Esophagus squamous epithelium (tissue), 5 donors: ENCODE measurements at regions not wholly inside any gene's neighbourhood (a gene's known extent, or its start where the extent isn't known, plus 50 kb on each side); places are given as distances from the start of the nearest gene placed in this dataset.

Experiments
- DNase-seq: peaks from one replicate; lab custom pipeline; 2025; lab: John Stamatoyannopoulos, UW
- H3K27ac ChIP-seq, 4 donors: fragments of 200-600 bp; sonication (generic); one replicate each; pipeline ENCODE4 v1.5.1; 2016 to 2019; ENCODE audit warnings: mild to moderate bottlenecking in 1 of 4
- H3K27me3 ChIP-seq, 4 donors: fragments of 200-600 bp; sonication (generic); 1 replicate in 3 of 4; 2 replicates in 1 of 4; pipeline versions ENCODE4 v1.5.1 to v1.6.0; 2017 to 2021; ENCODE audit warnings: antibody characterized with exemption in 1 of 4
- H3K36me3 ChIP-seq, 3 donors: fragments of 200-600 bp; sonication (generic); one replicate each; pipeline ENCODE4 v1.5.1; 2016 to 2019
- H3K4me1 ChIP-seq, 3 donors: fragments of 200-600 bp; sonication (generic); one replicate each; pipeline ENCODE4 v1.5.1; 2017 to 2019
- H3K4me3 ChIP-seq, 4 donors: fragments of 200-600 bp; sonication (generic); 1 replicate in 3 of 4; 2 replicates in 1 of 4; pipeline ENCODE4 v1.5.1; 2016 to 2019; ENCODE audit warnings: mild to moderate bottlenecking in 2 of 4, moderate library complexity in 1 of 4
- H3K9me3 ChIP-seq, 3 donors: fragments of 200-600 bp; sonication (generic); one replicate each; pipeline ENCODE4 v1.5.1; 2016 to 2019
- CTCF ChIP-seq, 6 experiments: fragments of 450-650 bp in 4 of 6; fragments of 200-600 bp in 2 of 6; sonication (generic) in 2 of 6; IDR thresholded peaks; one replicate each; pipeline ENCODE4 v1.5.1; 2016 to 2019; ENCODE audit warnings: antibody characterized with exemption in 6 of 6, mild to moderate bottlenecking in 4 of 6, moderate library complexity in 4 of 6
- POLR2A ChIP-seq, 4 donors: fragments of 450-650 bp; IDR thresholded peaks; one replicate each; pipeline ENCODE4 v1.6.1; 2017; ENCODE audit warnings: antibody characterized with exemption in 4 of 4, mild to moderate bottlenecking in 4 of 4, moderate library complexity in 3 of 4
- WGBS, 2 donors: methylation state at CpG; one replicate each; pipeline ENCODE4 v1.1.5; 2018; 5-methylcytosine and 5-hydroxymethylcytosine counted together
- intact Hi-C: fragments of 100-400 bp; cut with DNase I; formaldehyde crosslinking; loops from one replicate; pipeline ENCODE4 v1.15.0; 2022
- donor health status: DM: yes; HTN: yes; CAD: no.

GRCh38 chr4:155610143-155610542, 56.5 kb upstream of the GUCY1A1 start:
- no peak for DNase-seq
- no peak for TF ChIP-seq CTCF (IDR thresholded peaks at IDR 0.05)
- no peak for TF ChIP-seq POLR2A (IDR thresholded peaks at IDR 0.05)

GRCh38 chr4:155609455-155610059, 57.1 kb upstream of the GUCY1A1 start:
- DNase-seq, result no peak
- intact Hi-C loops, result no loop called here
- Histone ChIP-seq H3K36me3 (no peaks in the 10 kb centered on the region), H3K27me3 (no peaks in the 10 kb centered on the region), H3K27ac (no peak overlapping the region), H3K4me3 (no peak overlapping the region), H3K4me1 (peaks cover 0 to 16% (median 0%) of the 10 kb centered on the region in 3 donors), H3K9me3 (no peaks in the 10 kb centered on the region)
- no peak for TF ChIP-seq POLR2A (IDR thresholded peaks at IDR 0.05)
- no peak for TF ChIP-seq CTCF (IDR thresholded peaks at IDR 0.05)
- WGBS, 2 donors, result 83 to 89% methylated on average over 1 of the region's 1 CpG

More at GRCh38 chr4:155610143-155610542, 56.5 kb upstream of the GUCY1A1 start:
- Histone ChIP-seq H3K27ac (no peak overlapping the region), H3K36me3 (no peaks in the 10 kb centered on the region), H3K27me3 (no peaks in the 10 kb centered on the region), H3K4me3 (no peak overlapping the region), H3K4me1 (peaks cover 0 to 16% (median 0%) of the 10 kb centered on the region in 3 donors), H3K9me3 (no peaks in the 10 kb centered on the region)
- intact Hi-C loops, result no loop called here
- 84 to 94% methylated on average over 5 of the region's 5 CpGs for WGBS, 2 donors

GRCh38 chr4:155608225-155608885, 58.3 kb upstream of the GUCY1A1 start:
- 49 to 64% methylated on average over 2 of the region's 3 CpGs for WGBS, 2 donors
- Histone ChIP-seq H3K4me1 (peaks cover 0 to 17% (median 0%) of the 10 kb centered on the region in 3 donors), H3K27ac (no peak overlapping the region), H3K9me3 (no peaks in the 10 kb centered on the region), H3K27me3 (no peaks in the 10 kb centered on the region), H3K4me3 (no peak overlapping the region), H3K36me3 (no peaks in the 10 kb centered on the region)
- intact Hi-C loops, result no loop called here
- DNase-seq, result no peak
- TF ChIP-seq CTCF (IDR thresholded peaks at IDR 0.05) (no peak), POLR2A (IDR thresholded peaks at IDR 0.05) (no peak)

- DNase-seq, result no peak
- Histone ChIP-seq H3K27ac (no peak overlapping the region), H3K4me1 (peaks cover 0 to 17% (median 0%) of the 10 kb centered on the region in 3 donors), H3K4me3 (no peak overlapping the region), H3K36me3 (no peaks in the 10 kb centered on the region), H3K27me3 (no peaks in the 10 kb centered on the region), H3K9me3 (no peaks in the 10 kb centered on the region)
- TF ChIP-seq POLR2A (IDR thresholded peaks at IDR 0.05), result no peak
- no peak for TF ChIP-seq CTCF (IDR thresholded peaks at IDR 0.05)
- WGBS, 2 donors, result 90 to 94% methylated on average over 1 of the region's 1 CpG
- intact Hi-C loops, result no loop called here
Measured at GRCh38 chr4:155607481-155607880, 59.2 kb upstream of the GUCY1A1 start.
